ENCODE measurements at regions not wholly inside any gene's neighbourhood (a gene's known extent, or its start where the extent isn't known, plus 50 kb on each side); places are given as distances from the start of the nearest gene placed in this dataset.

DNA sequence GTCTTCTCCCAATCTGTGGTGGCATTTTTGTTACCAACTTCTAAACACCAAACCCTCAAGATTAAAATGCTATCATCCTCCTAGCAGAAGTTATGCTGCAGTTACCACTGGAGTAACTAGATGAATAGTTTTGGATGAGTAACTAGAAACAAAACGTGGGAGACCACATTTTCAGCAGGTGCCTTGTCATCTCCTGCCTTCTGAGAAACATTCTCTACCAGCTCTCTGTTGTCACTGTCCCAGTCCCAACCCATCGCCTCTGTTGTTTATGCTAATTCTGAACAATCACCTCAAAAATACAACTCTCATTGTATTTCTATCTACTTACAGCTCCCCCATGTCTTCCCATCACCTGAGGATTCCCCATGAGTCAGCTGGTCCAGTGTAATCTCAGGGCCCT lies 652.5 kb upstream of the ADAMTS16 start:
- TF ChIP-seq, protein P1, sequence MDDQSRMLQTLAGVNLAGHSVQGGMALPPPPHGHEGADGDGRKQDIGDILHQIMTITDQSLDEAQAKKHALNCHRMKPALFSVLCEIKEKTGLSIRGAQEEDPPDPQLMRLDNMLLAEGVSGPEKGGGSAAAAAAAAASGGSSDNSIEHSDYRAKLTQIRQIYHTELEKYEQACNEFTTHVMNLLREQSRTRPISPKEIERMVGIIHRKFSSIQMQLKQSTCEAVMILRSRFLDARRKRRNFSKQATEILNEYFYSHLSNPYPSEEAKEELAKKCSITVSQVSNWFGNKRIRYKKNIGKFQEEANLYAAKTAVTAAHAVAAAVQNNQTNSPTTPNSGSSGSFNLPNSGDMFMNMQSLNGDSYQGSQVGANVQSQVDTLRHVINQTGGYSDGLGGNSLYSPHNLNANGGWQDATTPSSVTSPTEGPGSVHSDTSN (IDR thresholded peaks at IDR 0.05), result no peak
- TF ChIP-seq MYC (IDR thresholded peaks at IDR 0.05; ENCODE audit: borderline replicate concordance, low read length) (no peak), FOSL2 (IDR thresholded peaks at IDR 0.05) (no peak), FOSL2 (CRISPR knock-in tag; IDR thresholded peaks at IDR 0.05) (no peak), CBX8 (IDR thresholded peaks at IDR 0.05) (no peak), ESRRA (IDR thresholded peaks at IDR 0.05; ENCODE audit: borderline replicate concordance, low read length) (no peak), ZNF302 (CRISPR knock-in tag; IDR thresholded peaks at IDR 0.05) (no peak), PHF8 (IDR thresholded peaks at IDR 0.05; ENCODE audit: borderline replicate concordance, low read depth) (no peak), EHF (CRISPR knock-in tag; IDR thresholded peaks at IDR 0.05) (no peak), SREBF2 (IDR thresholded peaks at IDR 0.05) (no peak), BHLHE40 (IDR thresholded peaks at IDR 0.05; ENCODE audit: low read depth, low read length) (no peak), HOXB5 (CRISPR knock-in tag; IDR thresholded peaks at IDR 0.05) (no peak), NR3C1 (IDR thresholded peaks at IDR 0.05) (no peak), POLR2A (IDR thresholded peaks at IDR 0.05; ENCODE audit: low read length) (no peak), CHD4 (IDR thresholded peaks at IDR 0.05; ENCODE audit: borderline replicate concordance) (no peak), FOXS1 (CRISPR knock-in tag; IDR thresholded peaks at IDR 0.05) (no peak), TP53 (CRISPR knock-in tag; IDR thresholded peaks at IDR 0.05) (no peak), KDM1A (IDR thresholded peaks at IDR 0.05; ENCODE audit: low read depth) (no peak)
- TF ChIP-seq, protein P2, sequence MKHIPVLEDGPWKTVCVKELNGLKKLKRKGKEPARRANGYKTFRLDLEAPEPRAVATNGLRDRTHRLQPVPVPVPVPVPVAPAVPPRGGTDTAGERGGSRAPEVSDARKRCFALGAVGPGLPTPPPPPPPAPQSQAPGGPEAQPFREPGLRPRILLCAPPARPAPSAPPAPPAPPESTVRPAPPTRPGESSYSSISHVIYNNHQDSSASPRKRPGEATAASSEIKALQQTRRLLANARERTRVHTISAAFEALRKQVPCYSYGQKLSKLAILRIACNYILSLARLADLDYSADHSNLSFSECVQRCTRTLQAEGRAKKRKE (CRISPR knock-in tag; IDR thresholded peaks at IDR 0.05; ENCODE audit: low read depth), result no peak
- TF ChIP-seq, protein P3, sequence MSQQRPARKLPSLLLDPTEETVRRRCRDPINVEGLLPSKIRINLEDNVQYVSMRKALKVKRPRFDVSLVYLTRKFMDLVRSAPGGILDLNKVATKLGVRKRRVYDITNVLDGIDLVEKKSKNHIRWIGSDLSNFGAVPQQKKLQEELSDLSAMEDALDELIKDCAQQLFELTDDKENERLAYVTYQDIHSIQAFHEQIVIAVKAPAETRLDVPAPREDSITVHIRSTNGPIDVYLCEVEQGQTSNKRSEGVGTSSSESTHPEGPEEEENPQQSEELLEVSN (IDR thresholded peaks at IDR 0.05; ENCODE audit: borderline replicate concordance, low read depth), result no peak
- Histone ChIP-seq H3K9me3 (no peaks in the 10 kb centered on the region), H3K4me3 (no peak overlapping the region), H3K27ac (no peak overlapping the region), H3K4me1 (no peaks in the 10 kb centered on the region), H3K4me2 (no peak overlapping the region)
- FAIRE-seq (no peak), ATAC-seq (no peak), DNase-seq (ENCODE audit: low read depth in 1 of 2, low spot score in 1 of 2) (no peak)
- POLR2A ChIA-PET, result no interaction called here
- CTCF ChIA-PET, result no interaction called here
- 3% methylated on average over 2 of the region's 2 CpGs for WGBS (ENCODE audit: missing lambda C conversion rate)

DNA sequence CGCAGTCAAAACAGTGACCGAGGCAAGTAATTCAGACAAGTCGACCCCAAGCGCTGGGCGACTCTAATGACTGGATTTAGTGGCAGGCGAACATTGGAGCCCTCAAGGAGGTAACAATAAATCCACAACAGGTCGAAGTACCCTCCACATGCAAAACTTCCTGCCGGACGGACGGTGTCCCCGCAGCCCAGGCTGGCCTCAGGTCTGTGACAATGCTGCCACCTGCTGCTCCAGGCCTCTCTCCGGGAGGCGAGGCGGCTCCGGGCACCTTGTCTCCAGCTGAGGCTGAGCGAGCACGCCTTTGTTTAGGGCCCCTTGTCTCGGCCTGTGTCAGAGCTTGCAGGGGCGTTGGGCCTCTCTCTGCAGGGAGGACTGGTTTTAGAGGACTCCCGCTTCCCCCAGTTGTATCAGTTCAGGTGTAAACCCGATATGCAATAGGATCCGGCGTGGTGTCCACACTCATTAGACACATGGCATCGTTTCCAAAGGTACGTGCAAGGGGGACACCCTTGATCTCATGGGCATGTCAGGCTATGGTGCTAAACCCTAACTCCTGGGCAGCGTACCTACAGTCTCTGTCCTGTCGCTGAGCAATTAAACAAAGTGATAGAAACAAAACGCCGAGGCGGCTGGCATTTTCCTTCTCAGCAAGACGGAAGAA lies 628.0 kb upstream of the ADAMTS16 start:
- DNase-seq (ENCODE audit: low read depth in 1 of 2, low spot score in 1 of 2) (peak; percentile 12 to 18), FAIRE-seq (no peak), ATAC-seq (peak; percentile 76 to 85; a peak in 5 of 6 replicates)
- WGBS (ENCODE audit: missing lambda C conversion rate), result 14% methylated on average over 19 of the region's 31 CpGs
- TF ChIP-seq, protein P4, sequence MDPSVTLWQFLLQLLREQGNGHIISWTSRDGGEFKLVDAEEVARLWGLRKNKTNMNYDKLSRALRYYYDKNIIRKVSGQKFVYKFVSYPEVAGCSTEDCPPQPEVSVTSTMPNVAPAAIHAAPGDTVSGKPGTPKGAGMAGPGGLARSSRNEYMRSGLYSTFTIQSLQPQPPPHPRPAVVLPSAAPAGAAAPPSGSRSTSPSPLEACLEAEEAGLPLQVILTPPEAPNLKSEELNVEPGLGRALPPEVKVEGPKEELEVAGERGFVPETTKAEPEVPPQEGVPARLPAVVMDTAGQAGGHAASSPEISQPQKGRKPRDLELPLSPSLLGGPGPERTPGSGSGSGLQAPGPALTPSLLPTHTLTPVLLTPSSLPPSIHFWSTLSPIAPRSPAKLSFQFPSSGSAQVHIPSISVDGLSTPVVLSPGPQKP (IDR thresholded peaks at IDR 0.05; ENCODE audit: low read depth, low read length), result no peak
- TF ChIP-seq, protein P5, sequence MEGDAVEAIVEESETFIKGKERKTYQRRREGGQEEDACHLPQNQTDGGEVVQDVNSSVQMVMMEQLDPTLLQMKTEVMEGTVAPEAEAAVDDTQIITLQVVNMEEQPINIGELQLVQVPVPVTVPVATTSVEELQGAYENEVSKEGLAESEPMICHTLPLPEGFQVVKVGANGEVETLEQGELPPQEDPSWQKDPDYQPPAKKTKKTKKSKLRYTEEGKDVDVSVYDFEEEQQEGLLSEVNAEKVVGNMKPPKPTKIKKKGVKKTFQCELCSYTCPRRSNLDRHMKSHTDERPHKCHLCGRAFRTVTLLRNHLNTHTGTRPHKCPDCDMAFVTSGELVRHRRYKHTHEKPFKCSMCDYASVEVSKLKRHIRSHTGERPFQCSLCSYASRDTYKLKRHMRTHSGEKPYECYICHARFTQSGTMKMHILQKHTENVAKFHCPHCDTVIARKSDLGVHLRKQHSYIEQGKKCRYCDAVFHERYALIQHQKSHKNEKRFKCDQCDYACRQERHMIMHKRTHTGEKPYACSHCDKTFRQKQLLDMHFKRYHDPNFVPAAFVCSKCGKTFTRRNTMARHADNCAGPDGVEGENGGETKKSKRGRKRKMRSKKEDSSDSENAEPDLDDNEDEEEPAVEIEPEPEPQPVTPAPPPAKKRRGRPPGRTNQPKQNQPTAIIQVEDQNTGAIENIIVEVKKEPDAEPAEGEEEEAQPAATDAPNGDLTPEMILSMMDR (IDR thresholded peaks at IDR 0.05), result 0 out of 3 replicates have a peak, but pooled peaks have one; percentile 8
- TF ChIP-seq RAD21 (conservative IDR thresholded peaks at IDR 0.05 in 1 of 2, IDR thresholded peaks at IDR 0.05 in 1 of 2), result peak; percentile 40 to 43; a peak in 4 of 5 replicates
- no peak for TF ChIP-seq MAZ (IDR thresholded peaks at IDR 0.05; ENCODE audit: borderline replicate concordance, low read depth, low read length)
- no peak overlapping the region for H3K4me3 ChIP-seq
- H3K4me1 ChIP-seq, result no peaks in the 10 kb centered on the region
- peak overlapping the region; percentile 27; the same call in 1 of the 3 replicates for H3K4me2 ChIP-seq
- H3K9me3 ChIP-seq, result no peaks in the 10 kb centered on the region
- H3K27ac ChIP-seq, result no peak overlapping the region
- CTCF ChIA-PET, result interaction anchor here (0.6 kb wide), 1 partner anchor 691 kb away, joined by 4 read pairs; no protein-coding TSS in a partner anchor
- POLR2A ChIA-PET, result no interaction called here
